GM12891 (cell line): ENCODE measurements at regions not wholly inside any gene's neighbourhood (a gene's known extent, or its start where the extent isn't known, plus 50 kb on each side); places are given as distances from the start of the nearest gene placed in this dataset.

Source experiments
- PAX5 ChIP-seq: IDR thresholded peaks from 2 replicates; pipeline ENCODE4 v1.6.1; 2011; ENCODE audit warnings: low read length, moderate library complexity, mild to moderate bottlenecking; ENCODE audit not compliant: insufficient read depth, severe bottlenecking
- POLR2A ChIP-seq: IDR thresholded peaks from 2 replicates; pipeline ENCODE4 v1.6.1; 2011; ENCODE audit warnings: low read depth, low read length, control low read depth
- POLR2AphosphoS5 ChIP-seq: IDR thresholded peaks from 2 replicates; pipeline ENCODE4 v1.6.1; 2011; ENCODE audit warnings: low read depth, low read length, control low read depth
- POU2F2 ChIP-seq: IDR thresholded peaks from 2 replicates; pipeline ENCODE4 v1.6.1; 2011; ENCODE audit warnings: low read depth, mild to moderate bottlenecking, control low read depth, low read length, moderate library complexity
- TAF1 ChIP-seq: IDR thresholded peaks from 2 replicates; pipeline ENCODE4 v1.6.1; 2011; ENCODE audit warnings: low read depth, low read length, control low read depth

DNA sequence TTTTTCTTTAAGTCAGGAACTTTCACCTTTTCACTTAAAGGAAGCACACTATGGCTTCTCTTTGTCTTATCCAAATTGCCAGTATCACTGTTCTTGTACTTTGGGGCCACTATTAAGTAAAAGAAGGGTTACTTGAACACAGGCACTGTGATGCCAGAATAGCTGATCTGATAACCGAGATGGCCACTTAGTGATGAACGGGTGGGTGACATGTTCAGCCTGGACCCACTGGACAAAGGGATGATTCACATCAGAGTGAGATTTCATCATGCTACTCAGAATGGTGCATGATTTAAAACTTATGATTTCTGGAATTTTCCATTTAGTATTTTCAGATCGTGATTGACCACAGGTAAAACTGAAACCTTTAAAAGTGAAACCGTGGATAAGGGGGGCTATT, 252.6 kb downstream of the KLF13 start:
- no peak for TF ChIP-seq POLR2A
- no peak for TF ChIP-seq POLR2AphosphoS5
- TF ChIP-seq TAF1 = no peak
- TF ChIP-seq PAX5 = no peak
- TF ChIP-seq POU2F2 = no peak
